AG08396 (cell line): ENCODE measurements at regions not wholly inside any gene's neighbourhood (a gene's known extent, or its start where the extent isn't known, plus 50 kb on each side); places are given as distances from the start of the nearest gene placed in this dataset.

Experiments used
- DNase-seq: peaks from one replicate; pipeline ENCODE4 v3.0.0; 2012; ENCODE audit warnings: low spot score, mixed read lengths

- no peak for DNase-seq
Observed at GRCh38 chr12:20262119-20262518, 106.2 kb upstream of the PDE3A start.

- DNase-seq: no peak
Observed at GRCh38 chr12:20264026-20264425, 104.3 kb upstream of the PDE3A start.

GRCh38 chr12:20264608-20265114, 103.7 kb upstream of the PDE3A start:
- peak; percentile 4 for DNase-seq

- no peak for DNase-seq
Observed at GRCh38 chr12:20268121-20268732, 100.1 kb upstream of the PDE3A start.

GRCh38 chr12:20268771-20269170, 99.6 kb upstream of the PDE3A start:
- no peak for DNase-seq

- no peak for DNase-seq
Observed at GRCh38 chr12:20269337-20270067, 98.8 kb upstream of the PDE3A start.

GRCh38 chr12:20270557-20270956, 97.8 kb upstream of the PDE3A start:
- no peak for DNase-seq

- no peak for DNase-seq
Observed at GRCh38 chr12:20272161-20272560, 96.2 kb upstream of the PDE3A start.

GRCh38 chr12:20272801-20273200, 95.5 kb upstream of the PDE3A start:
- no peak for DNase-seq

- no peak for DNase-seq
Observed at GRCh38 chr12:20274008-20274407, 94.3 kb upstream of the PDE3A start.

GRCh38 chr12:20278276-20278675, 90.1 kb upstream of the PDE3A start:
- DNase-seq: no peak

- DNase-seq: no peak
Observed at GRCh38 chr12:20280515-20280914, 87.8 kb upstream of the PDE3A start.

- no peak for DNase-seq
Observed at GRCh38 chr12:20282401-20282800, 85.9 kb upstream of the PDE3A start.

GRCh38 chr12:20283482-20283881, 84.9 kb upstream of the PDE3A start:
- DNase-seq: no peak

- no peak for DNase-seq
Observed at GRCh38 chr12:20289520-20289919, 78.8 kb upstream of the PDE3A start.

- no peak for DNase-seq
Observed at GRCh38 chr12:20300457-20300856, 67.9 kb upstream of the PDE3A start.

GRCh38 chr12:20305470-20305869, 62.9 kb upstream of the PDE3A start:
- no peak for DNase-seq

GRCh38 chr12:20309504-20310148, 58.7 kb upstream of the PDE3A start:
- no peak for DNase-seq

- no peak for DNase-seq
Observed at GRCh38 chr12:20314328-20314727, 54.0 kb upstream of the PDE3A start.

GRCh38 chr12:20317554-20317953, 50.8 kb upstream of the PDE3A start:
- no peak for DNase-seq
